CD4-positive, alpha-beta T cell (primary cell): ENCODE measurements at regions not wholly inside any gene's neighbourhood (a gene's known extent, or its start where the extent isn't known, plus 50 kb on each side); places are given as distances from the start of the nearest gene placed in this dataset.
A peak's percentile ranks its signal among the peaks of the same experiment; 100 is the strongest.

Experiments
- ATAC-seq: fragments of 200-7000 bp; cut with Tn5 transposase; one replicate; pipeline ENCODE4 v1.10.0; 2022; ENCODE audit warnings: mild to moderate bottlenecking; ENCODE audit not compliant: poor library complexity
- CTCF ChIA-PET: fragments of 350-600 bp; sonication (Branson Sonifier 250); formaldehyde crosslinking; loops from one replicate; lab custom pipeline; 2021; ENCODE audit warnings: antibody characterized with exemption, inconsistent platforms; lab: Charles Lee
- POLR2A ChIA-PET: fragments of 350-600 bp; sonication (Branson Sonifier 250); formaldehyde crosslinking; loops from one replicate; lab custom pipeline; 2021; ENCODE audit warnings: antibody characterized with exemption, inconsistent platforms; lab: Charles Lee
- DNase-seq, 14 experiments: peaks; one replicate each; pipeline ENCODE4 v3.0.0-alpha.2; 2013 to 2020; ENCODE audit warnings: mixed read lengths in 2 of 14
- H3K27ac ChIP-seq, 2 donors: one replicate each; pipeline versions ENCODE4 v1.5.1 to v1.7.0; 2013; ENCODE audit warnings: low read length in 2 of 2, low read depth in 1 of 2, mild to moderate bottlenecking in 1 of 2
- H3K27me3 ChIP-seq, 2 experiments: 1 replicate in 1 of 2; 2 replicates in 1 of 2; pipeline versions ENCODE4 v1.6.1 to v1.7.0; 2013; ENCODE audit warnings: low read length in 2 of 2, control low read depth in 1 of 2, mild to moderate bottlenecking in 1 of 2, moderate library complexity in 1 of 2; ENCODE audit not compliant: insufficient read depth in 2 of 2, control insufficient read depth in 1 of 2
- H3K36me3 ChIP-seq: one replicate; pipeline ENCODE4 v1.6.1; 2013; ENCODE audit warnings: low read length, control low read depth; ENCODE audit not compliant: insufficient read depth
- H3K4me1 ChIP-seq: one replicate; pipeline ENCODE4 v1.6.1; 2013; ENCODE audit warnings: low read length, control low read depth; ENCODE audit not compliant: insufficient read depth
- H3K4me3 ChIP-seq: one replicate; pipeline ENCODE4 v1.5.1; 2013; ENCODE audit warnings: mild to moderate bottlenecking, low read length, moderate library complexity
- H3K9me3 ChIP-seq, 2 experiments: 1 replicate in 1 of 2; 2 replicates in 1 of 2; pipeline versions ENCODE4 v1.6.1 to v1.7.0; 2013; ENCODE audit warnings: low read length in 2 of 2, mild to moderate bottlenecking in 2 of 2, control low read depth in 1 of 2, moderate library complexity in 1 of 2; ENCODE audit not compliant: control insufficient read depth in 1 of 2, insufficient read depth in 1 of 2
- H3K27ac Mint-ChIP-seq: one replicate; pipeline ENCODE4 v1.8.0; 2020; ENCODE audit warnings: mixed read lengths
- H3K27me3 Mint-ChIP-seq: one replicate; pipeline ENCODE4 v1.8.0; 2021; ENCODE audit warnings: mixed read lengths
- H3K36me3 Mint-ChIP-seq: one replicate; pipeline ENCODE4 v1.8.0; 2021; ENCODE audit warnings: low read depth, mixed read lengths
- H3K4me1 Mint-ChIP-seq: one replicate; pipeline ENCODE4 v1.8.0; 2021; ENCODE audit warnings: low read depth, mixed read lengths
- H3K4me3 Mint-ChIP-seq: one replicate; pipeline ENCODE4 v1.8.0; 2020; ENCODE audit warnings: mild to moderate bottlenecking, mixed read lengths
- H3K9me3 Mint-ChIP-seq: one replicate; pipeline ENCODE4 v1.8.0; 2020; ENCODE audit warnings: mixed read lengths
- CTCF ChIP-seq: fragments of 200-600 bp; IDR thresholded peaks from one replicate; pipeline ENCODE4 v1.8.0; 2022; ENCODE audit warnings: antibody characterized with exemption, mild to moderate bottlenecking
- intact Hi-C, 2 experiments: fragments of 100-400 bp; cut with DNase I in 1 of 2; cut with micrococcal nuclease in 1 of 2; formaldehyde crosslinking; loops; one replicate each; pipeline versions ENCODE4 v1.15.1 to v1.9.0; 2023 to 2025; cut with DNase I, micrococcal nuclease

GRCh38 chr9:113805486-113806132 is 70.5 kb upstream of the ZNF618 start:
- POLR2A ChIA-PET: no interaction called here
- intact Hi-C loops: loop anchor here in 1 of 2 experiments (2.0 kb wide), 1 partner anchor 71 kb away; the partner anchor contains the start of gene ZNF618

GRCh38 chr9:113807173-113808061 is 68.7 kb upstream of the ZNF618 start:
- TF ChIP-seq CTCF: peak; percentile 77
- ATAC-seq (no peak), DNase-seq (peak in 7 of 14 experiments; percentile 1 to 57 (median 28))
- Histone ChIP-seq H3K36me3 (no peaks in the 10 kb centered on the region), H3K27ac (no peak overlapping the region), H3K9me3 (no peaks in the 10 kb centered on the region), H3K4me1 (peaks cover 4% of the 10 kb centered on the region), H3K27me3 (peaks cover 3% of the 10 kb centered on the region in 2 experiments), H3K4me3 (no peak overlapping the region)
- Mint-ChIP-seq H3K9me3 (no peaks in the 10 kb centered on the region), H3K4me3 (no peak overlapping the region), H3K4me1 (no peaks in the 10 kb centered on the region), H3K27ac (no peak overlapping the region), H3K27me3 (peaks cover 30% of the 10 kb centered on the region), H3K36me3 (no peaks in the 10 kb centered on the region)
- intact Hi-C loops: loop anchor here in 1 of 2 experiments (2.0 kb wide), 1 partner anchor 69 kb away; the partner anchor contains the start of gene ZNF618
- CTCF ChIA-PET: interaction anchor here (1.0 kb wide), 1 partner anchor 8 kb away, joined by 3 read pairs; no protein-coding TSS in a partner anchor
- POLR2A ChIA-PET: no interaction called here

More at GRCh38 chr9:113805486-113806132, 70.5 kb upstream of the ZNF618 start:
- H3K4me1 Mint-ChIP-seq: no peaks in the 10 kb centered on the region
- DNase-seq (no peak), ATAC-seq (no peak)
- H3K4me1 ChIP-seq: peaks cover 4% of the 10 kb centered on the region
- H3K4me3 ChIP-seq: no peak overlapping the region
- no peaks in the 10 kb centered on the region for H3K36me3 ChIP-seq
- CTCF ChIA-PET: no interaction called here
- H3K4me3 Mint-ChIP-seq: no peak overlapping the region
- no peaks in the 10 kb centered on the region for H3K9me3 Mint-ChIP-seq
- H3K27ac ChIP-seq: no peak overlapping the region
- no peaks in the 10 kb centered on the region for H3K9me3 ChIP-seq
- no peak overlapping the region for H3K27ac Mint-ChIP-seq
- peaks cover 29% of the 10 kb centered on the region for H3K27me3 Mint-ChIP-seq
- peaks cover 0 to 1% of the 10 kb centered on the region in 2 experiments for H3K27me3 ChIP-seq
- no peak for TF ChIP-seq CTCF
- no peaks in the 10 kb centered on the region for H3K36me3 Mint-ChIP-seq

GRCh38 chr9:113808391-113809358 is 67.4 kb upstream of the ZNF618 start:
- peaks cover 4% of the 10 kb centered on the region for H3K4me1 ChIP-seq
- DNase-seq: no peak
- no peak overlapping the region for H3K27ac Mint-ChIP-seq
- peaks cover 3 to 4% of the 10 kb centered on the region in 2 experiments for H3K27me3 ChIP-seq
- no peaks in the 10 kb centered on the region for H3K9me3 ChIP-seq
- ATAC-seq: no peak
- no peak overlapping the region for H3K4me3 Mint-ChIP-seq
- no peak for TF ChIP-seq CTCF
- H3K9me3 Mint-ChIP-seq: no peaks in the 10 kb centered on the region
- no peak overlapping the region for H3K4me3 ChIP-seq
- no peak overlapping the region for H3K27ac ChIP-seq
- ChIA-PET CTCF (no interaction called here), POLR2A (no interaction called here)
- peaks cover 39% of the 10 kb centered on the region for H3K27me3 Mint-ChIP-seq
- H3K36me3 Mint-ChIP-seq: no peaks in the 10 kb centered on the region
- H3K36me3 ChIP-seq: no peaks in the 10 kb centered on the region
- intact Hi-C loops: no loop called here
- H3K4me1 Mint-ChIP-seq: no peaks in the 10 kb centered on the region
